ENCODE measurements at regions not wholly inside any gene's neighbourhood (a gene's known extent, or its start where the extent isn't known, plus 50 kb on each side); places are given as distances from the start of the nearest gene placed in this dataset.

DNA sequence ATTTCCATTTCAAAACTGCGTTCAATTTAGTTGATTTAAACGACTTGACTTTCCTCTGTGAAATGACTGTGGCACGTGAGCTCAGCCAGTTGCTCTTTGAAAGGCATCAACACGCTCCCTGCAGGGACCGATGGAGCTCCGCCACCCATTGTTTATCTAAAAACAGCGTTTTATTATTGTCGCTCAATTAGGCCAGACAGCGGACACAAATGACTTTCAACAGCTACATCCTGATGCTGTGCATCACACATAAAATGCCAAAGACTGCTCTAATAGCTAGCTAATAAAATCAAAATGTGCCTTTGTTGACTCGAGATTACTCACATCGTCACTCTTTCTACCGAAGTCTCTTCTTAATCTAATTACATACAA lies 332.5 kb downstream of the CD83 start:
- H3K27ac Mint-ChIP-seq = peak overlapping the region; percentile 90
- H3K27me3 Mint-ChIP-seq (ENCODE audit: low read depth) = no peaks in the 10 kb centered on the region
- DNase-seq (ENCODE audit: low spot score) = no peak
- peak overlapping the region; percentile 65 for H3K4me3 Mint-ChIP-seq
- H3K9me3 Mint-ChIP-seq = peaks cover 23% of the 10 kb centered on the region
- peaks cover 32% of the 10 kb centered on the region for H3K36me3 Mint-ChIP-seq (ENCODE audit: low read depth)
- H3K4me1 Mint-ChIP-seq (ENCODE audit: low read depth) = peaks cover 86% of the 10 kb centered on the region

DNA sequence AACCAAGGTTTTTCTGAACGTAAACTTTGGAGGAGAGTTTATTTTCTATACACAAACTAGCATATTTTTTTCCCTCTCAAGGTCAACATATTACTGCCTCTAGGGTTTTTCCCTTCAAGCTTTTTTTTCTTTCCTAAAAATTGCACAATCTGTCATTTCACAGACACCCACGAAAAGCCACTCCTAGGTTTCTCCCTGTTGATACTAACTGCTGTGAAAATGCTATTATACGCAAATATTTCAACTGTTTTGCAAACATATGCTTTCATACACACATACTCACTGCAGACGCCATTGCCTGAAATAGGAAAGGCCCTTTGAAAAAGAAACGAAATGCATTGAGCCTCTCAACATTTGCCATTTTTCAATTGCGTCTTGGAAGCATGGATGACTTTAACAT lies 333.0 kb downstream of the CD83 start:
- Mint-ChIP-seq H3K27ac (peak overlapping the region; percentile 90), H3K4me1 (ENCODE audit: low read depth) (peaks cover 86% of the 10 kb centered on the region), H3K4me3 (peak overlapping the region; percentile 65), H3K9me3 (peaks cover 23% of the 10 kb centered on the region), H3K27me3 (ENCODE audit: low read depth) (no peaks in the 10 kb centered on the region), H3K36me3 (ENCODE audit: low read depth) (peaks cover 28% of the 10 kb centered on the region)
- DNase-seq (ENCODE audit: low spot score) = no peak

DNA sequence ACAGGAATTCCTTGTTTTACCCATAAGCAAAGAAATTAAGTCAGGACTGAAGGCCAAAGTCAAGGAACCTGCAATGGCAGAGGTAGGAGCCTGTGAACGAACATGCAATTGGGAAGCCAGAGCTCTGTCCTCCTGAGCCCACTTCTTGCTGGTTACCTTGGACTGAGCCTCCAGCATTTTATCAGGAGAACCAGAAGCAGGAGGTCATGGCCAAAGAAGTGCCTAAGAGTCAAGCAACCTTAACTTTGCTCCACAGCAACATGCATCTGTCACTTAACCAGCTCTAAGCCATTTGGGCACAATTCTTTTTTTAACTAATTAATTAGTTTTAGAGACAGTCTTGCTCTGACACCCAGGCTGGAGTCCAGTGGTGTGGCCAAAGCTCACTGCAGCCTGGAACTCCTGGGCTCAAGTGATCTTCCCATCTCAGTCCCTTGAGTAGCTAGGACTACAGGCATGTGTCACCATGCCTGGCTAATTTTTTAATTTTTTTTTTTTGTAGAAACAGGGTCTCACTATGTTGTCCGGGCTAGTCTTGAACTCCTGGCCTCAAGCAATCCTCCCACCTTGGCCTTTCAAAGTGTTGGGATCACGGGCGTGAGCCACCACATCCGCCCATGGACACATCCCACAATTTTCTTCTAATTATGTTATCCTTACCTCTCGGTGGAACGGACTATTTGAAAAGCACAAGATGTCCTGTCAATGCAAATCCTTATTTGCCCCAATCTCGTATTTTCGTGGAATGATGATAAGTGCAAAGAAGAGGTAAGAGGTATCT lies 334.2 kb downstream of the CD83 start:
- peak overlapping the region; percentile 90 for H3K27ac Mint-ChIP-seq
- H3K4me1 Mint-ChIP-seq (ENCODE audit: low read depth) = peaks cover 88% of the 10 kb centered on the region
- peak overlapping the region; percentile 3 for H3K4me3 Mint-ChIP-seq
- no peaks in the 10 kb centered on the region for H3K27me3 Mint-ChIP-seq (ENCODE audit: low read depth)
- H3K9me3 Mint-ChIP-seq = peaks cover 19% of the 10 kb centered on the region
- peaks cover 26% of the 10 kb centered on the region for H3K36me3 Mint-ChIP-seq (ENCODE audit: low read depth)
- no peak for DNase-seq (ENCODE audit: low spot score)

DNA sequence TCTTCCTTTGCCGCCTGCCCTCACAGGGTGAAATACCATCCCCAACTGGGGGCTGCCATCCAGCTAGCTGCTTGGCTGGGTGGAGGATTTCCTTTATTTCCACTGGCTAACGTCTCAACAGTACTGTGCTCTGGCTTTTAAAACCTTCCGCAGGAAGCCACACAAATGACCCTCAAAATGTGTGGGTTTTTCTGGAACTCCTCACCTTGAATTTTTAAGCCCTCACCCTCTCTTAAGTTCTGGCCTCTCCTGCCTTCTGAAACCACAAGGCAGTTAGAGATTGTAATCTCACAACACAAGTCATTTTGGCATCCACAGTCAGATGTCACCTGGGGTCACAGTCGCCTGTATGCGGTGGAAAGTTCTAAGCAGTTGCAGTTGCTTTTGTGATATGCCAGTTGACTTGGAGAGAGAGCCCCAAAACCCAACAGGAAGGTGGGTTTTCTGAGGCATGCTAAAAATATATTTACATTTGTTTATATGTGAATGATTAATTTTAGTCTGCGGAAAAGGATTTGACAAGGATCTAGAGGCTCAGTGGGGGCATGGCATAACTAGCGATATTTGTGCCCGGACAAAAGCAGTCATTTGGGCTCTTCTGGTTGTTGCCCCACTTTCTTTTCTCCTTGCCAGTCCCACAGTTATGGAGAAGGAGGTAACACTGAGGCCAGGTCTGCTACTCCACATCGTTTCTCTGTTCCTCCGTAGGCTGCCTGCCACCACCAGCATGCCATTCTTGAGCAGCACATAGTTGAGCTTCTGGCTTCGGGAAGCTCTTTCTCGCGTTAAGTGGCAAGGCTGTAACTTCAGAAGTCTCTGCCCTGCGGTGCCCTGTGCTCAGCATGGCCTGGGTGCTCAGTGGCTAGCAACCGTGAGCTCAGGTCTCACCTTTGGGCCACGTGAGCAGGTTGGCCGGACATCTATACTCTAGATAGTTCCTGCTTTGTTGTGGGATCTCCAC lies 335.3 kb downstream of the CD83 start:
- Mint-ChIP-seq H3K27ac (peak overlapping the region; percentile 90), H3K36me3 (ENCODE audit: low read depth) (peaks cover 18% of the 10 kb centered on the region), H3K9me3 (peaks cover 10% of the 10 kb centered on the region), H3K4me3 (peak overlapping the region; percentile 63), H3K4me1 (ENCODE audit: low read depth) (peaks cover 84% of the 10 kb centered on the region), H3K27me3 (ENCODE audit: low read depth) (no peaks in the 10 kb centered on the region)
- DNase-seq (ENCODE audit: low spot score) = peak; percentile 88

DNA sequence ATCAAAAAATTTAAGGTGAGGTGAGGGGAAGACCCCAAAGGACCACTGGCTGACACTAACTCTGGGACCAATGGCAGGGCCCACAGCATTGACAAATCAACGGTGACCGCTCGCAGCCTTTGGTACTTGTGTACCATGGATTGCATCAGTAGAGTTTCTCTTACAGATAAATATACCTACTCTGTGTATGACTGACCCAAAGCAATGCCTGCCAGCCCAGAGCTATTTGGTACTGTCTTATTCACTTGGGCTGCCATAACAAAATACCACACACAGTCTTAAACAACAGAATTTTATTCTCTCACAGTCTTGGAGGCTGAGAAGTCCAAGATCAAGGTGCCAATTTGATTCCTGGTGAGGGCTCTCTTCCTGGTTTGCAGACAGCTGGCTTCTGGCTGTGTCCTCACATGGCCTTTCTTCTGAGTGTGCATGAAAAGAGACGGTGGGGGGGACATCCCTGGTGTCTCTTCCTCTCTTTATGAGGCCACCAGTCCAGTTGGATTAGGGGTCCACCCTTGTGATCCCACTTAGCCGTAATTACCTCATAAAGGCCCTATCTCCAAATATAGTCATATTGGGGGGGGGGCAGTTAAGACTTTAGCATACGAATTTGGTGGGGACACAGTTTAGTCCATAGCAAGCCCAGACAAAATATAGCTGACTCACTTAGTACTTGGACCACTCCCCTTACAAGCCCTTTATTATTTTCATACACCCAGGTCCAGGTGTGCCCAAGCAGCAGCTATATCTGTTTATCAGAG lies 336.3 kb downstream of the CD83 start:
- no peak for DNase-seq (ENCODE audit: low spot score)
- Mint-ChIP-seq H3K4me3 (peak overlapping the region; percentile 63), H3K36me3 (ENCODE audit: low read depth) (peaks cover 9% of the 10 kb centered on the region), H3K4me1 (ENCODE audit: low read depth) (peaks cover 75% of the 10 kb centered on the region), H3K9me3 (no peaks in the 10 kb centered on the region), H3K27ac (peak overlapping the region; percentile 90), H3K27me3 (ENCODE audit: low read depth) (no peaks in the 10 kb centered on the region)

DNA sequence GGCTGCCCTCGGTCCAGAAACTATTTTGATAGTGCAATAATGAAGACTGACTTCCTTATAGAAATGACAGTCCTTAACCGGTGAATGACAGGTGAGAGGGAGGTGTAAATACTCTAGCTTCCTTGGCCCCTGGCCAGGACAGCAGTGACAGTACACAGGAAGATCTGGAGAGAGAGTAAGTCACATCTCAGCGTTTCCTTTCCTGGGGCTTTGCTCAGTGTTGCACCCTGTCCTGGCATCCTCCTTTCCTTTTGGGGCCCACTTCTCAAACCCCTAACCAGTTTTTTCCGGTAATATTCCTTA lies 336.9 kb downstream of the CD83 start:
- peak overlapping the region; percentile 63 for H3K4me3 Mint-ChIP-seq
- DNase-seq (ENCODE audit: low spot score) = no peak
- H3K9me3 Mint-ChIP-seq = no peaks in the 10 kb centered on the region
- peaks cover 11% of the 10 kb centered on the region for H3K36me3 Mint-ChIP-seq (ENCODE audit: low read depth)
- H3K27ac Mint-ChIP-seq = peak overlapping the region; percentile 52
- H3K27me3 Mint-ChIP-seq (ENCODE audit: low read depth) = no peaks in the 10 kb centered on the region
- H3K4me1 Mint-ChIP-seq (ENCODE audit: low read depth) = peaks cover 70% of the 10 kb centered on the region

DNA sequence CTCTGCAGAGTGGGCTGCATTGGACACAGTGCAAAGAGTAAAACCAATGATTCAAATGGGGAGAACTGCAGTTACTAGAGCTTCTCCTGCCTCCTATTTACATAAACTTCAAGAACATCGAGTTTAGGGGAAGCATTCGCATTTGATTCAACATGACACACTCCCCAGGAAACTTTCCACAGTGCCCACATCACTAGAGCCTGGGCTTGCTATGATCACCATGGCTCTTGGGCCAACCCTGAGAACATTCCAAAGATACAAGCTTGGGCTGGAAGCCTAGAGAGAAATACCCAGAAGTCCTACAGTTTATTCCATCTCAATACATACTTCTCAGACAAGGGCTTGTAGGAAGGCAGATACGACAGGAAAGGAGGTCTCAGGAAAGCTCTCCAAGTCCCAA lies 337.9 kb downstream of the CD83 start:
- H3K27ac Mint-ChIP-seq = no peak overlapping the region
- peaks cover 6% of the 10 kb centered on the region for H3K9me3 Mint-ChIP-seq
- no peak overlapping the region for H3K4me3 Mint-ChIP-seq
- no peak for DNase-seq (ENCODE audit: low spot score)
- H3K4me1 Mint-ChIP-seq (ENCODE audit: low read depth) = peaks cover 67% of the 10 kb centered on the region
- H3K27me3 Mint-ChIP-seq (ENCODE audit: low read depth) = no peaks in the 10 kb centered on the region
- H3K36me3 Mint-ChIP-seq (ENCODE audit: low read depth) = peaks cover 11% of the 10 kb centered on the region

DNA sequence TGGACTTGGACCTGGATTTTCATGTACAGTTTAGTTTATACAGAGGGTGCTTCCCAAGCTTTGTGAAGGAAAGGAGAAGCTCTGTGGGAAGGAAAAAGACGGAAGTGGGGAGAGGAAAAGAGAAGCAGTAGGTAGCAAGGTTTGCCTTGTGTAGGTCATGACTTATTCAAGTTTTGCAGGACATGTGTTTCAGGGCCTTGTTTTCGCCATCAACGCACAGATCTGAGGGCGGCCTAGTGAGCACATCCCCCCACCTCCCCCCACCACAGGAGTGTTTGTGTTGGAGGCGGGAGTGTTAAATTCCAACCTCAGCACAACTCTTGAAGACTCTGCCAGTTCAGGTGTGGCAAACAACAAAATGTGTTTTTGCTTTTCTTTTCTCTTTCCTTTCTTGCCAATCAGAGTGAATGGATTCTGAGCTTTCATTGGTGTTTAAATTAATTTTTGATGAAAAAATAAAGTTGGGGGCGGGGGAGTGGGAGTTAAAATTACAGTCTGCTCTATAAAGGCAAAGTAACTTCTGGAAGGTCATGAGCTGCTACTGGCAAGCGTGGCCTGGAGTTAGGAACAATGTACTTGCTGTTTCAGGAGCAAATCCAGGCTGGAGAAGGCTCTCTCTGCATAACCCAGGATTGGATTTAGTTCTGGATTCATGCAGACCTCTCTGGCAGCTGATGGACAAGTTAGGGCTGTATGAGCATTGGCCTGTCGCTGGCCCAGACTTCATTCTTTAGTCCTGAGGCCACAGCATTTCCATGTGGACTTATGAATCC lies 338.5 kb downstream of the CD83 start:
- Mint-ChIP-seq H3K4me3 (no peak overlapping the region), H3K36me3 (ENCODE audit: low read depth) (peaks cover 11% of the 10 kb centered on the region), H3K27ac (no peak overlapping the region), H3K4me1 (ENCODE audit: low read depth) (peaks cover 64% of the 10 kb centered on the region), H3K9me3 (peaks cover 13% of the 10 kb centered on the region), H3K27me3 (ENCODE audit: low read depth) (no peaks in the 10 kb centered on the region)
- DNase-seq (ENCODE audit: low spot score) = no peak

DNA sequence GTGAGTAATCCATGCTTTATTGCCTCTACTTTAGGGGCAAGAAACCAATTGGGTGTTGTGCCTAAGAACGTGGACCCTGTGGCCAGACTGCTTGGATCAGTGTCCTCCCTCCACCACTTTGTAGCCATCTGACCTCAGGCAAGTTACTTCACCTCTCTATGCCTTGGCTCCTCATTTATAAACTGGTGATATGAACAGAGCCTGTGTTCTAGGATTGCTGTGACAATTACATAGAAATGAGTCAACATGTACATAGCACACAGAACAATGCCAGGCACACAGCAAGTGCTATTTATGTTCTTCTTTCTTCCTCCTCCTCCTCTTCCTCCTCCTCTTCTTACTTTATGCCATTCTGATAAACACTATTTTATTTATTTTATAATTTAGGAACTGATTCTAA lies 339.4 kb downstream of the CD83 start:
- no peak for DNase-seq (ENCODE audit: low spot score)
- H3K27me3 Mint-ChIP-seq (ENCODE audit: low read depth) = no peaks in the 10 kb centered on the region
- H3K4me3 Mint-ChIP-seq = no peak overlapping the region
- H3K9me3 Mint-ChIP-seq = peaks cover 19% of the 10 kb centered on the region
- peaks cover 11% of the 10 kb centered on the region for H3K36me3 Mint-ChIP-seq (ENCODE audit: low read depth)
- H3K27ac Mint-ChIP-seq = no peak overlapping the region
- peaks cover 57% of the 10 kb centered on the region for H3K4me1 Mint-ChIP-seq (ENCODE audit: low read depth)

DNA sequence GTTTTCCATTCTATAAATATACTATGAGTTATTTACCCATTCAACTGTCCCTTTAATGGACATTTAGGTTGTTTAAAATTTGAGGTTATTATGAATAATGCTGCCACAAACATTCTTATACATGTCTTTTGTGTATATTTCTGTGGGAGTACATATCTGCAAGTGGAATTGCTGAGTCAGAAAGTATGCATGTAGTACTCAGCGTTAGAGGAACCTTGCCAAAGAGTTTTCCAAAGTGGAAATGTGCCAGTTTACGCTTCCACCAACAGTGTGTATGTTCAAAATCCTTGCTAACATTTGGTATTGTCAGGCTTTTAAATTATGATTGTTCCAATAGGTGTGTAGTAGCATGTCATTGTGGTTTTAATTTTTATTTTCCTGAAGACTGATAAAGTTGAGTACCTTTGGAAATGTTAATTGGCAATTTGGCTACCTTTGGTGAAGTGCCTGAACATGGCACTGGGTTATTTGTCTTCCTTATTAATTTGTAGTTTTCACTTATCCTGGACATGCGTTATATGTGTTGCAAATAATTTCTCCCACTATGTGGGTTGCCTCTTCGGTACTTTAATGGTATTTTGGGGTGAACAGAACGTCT lies 341.2 kb downstream of the CD83 start:
- no peak for DNase-seq (ENCODE audit: low spot score)
- Mint-ChIP-seq H3K27ac (no peak overlapping the region), H3K4me3 (no peak overlapping the region), H3K36me3 (ENCODE audit: low read depth) (peaks cover 11% of the 10 kb centered on the region), H3K4me1 (ENCODE audit: low read depth) (peaks cover 41% of the 10 kb centered on the region), H3K9me3 (peaks cover 30% of the 10 kb centered on the region), H3K27me3 (ENCODE audit: low read depth) (no peaks in the 10 kb centered on the region)

DNA sequence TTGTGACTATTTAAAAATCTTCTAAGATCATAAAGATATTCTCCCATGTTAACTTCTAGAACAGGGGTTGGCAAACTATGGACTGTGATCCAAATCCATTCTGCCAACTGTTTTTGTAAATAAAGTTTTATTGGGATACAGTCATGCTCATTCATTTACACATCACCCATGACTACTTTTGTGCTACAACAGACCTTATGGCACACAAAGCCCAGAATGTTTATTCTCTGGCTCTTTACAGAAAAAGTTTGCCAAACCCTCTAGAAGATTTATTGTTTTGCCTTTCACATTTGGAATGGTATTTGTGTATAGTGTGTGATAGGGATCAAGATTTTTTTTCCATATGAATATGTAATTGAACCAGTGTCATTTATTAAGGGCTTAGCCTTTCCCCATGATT lies 341.7 kb downstream of the CD83 start:
- peaks cover 11% of the 10 kb centered on the region for H3K36me3 Mint-ChIP-seq (ENCODE audit: low read depth)
- DNase-seq (ENCODE audit: low spot score) = no peak
- peaks cover 33% of the 10 kb centered on the region for H3K9me3 Mint-ChIP-seq
- no peak overlapping the region for H3K4me3 Mint-ChIP-seq
- peaks cover 37% of the 10 kb centered on the region for H3K4me1 Mint-ChIP-seq (ENCODE audit: low read depth)
- no peak overlapping the region for H3K27ac Mint-ChIP-seq
- H3K27me3 Mint-ChIP-seq (ENCODE audit: low read depth) = no peaks in the 10 kb centered on the region

DNA sequence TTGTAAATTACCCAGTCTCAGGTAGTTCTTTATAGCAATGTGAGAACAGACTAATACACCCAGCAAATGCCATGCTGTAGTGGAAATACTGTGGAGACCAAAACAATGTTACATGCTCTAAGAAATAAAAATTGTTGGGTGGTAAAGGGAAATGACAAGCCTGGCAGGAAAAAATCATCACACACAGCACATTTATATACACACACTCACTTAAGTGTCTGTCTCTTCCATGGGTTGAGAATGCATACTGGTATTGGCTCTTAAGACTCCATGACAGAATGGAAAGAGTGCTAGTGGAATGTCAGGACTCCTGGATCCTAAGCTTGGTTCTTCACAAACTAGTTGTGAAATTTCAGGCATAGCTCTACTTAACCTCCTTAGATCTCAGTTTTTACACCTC lies 343.0 kb downstream of the CD83 start:
- Mint-ChIP-seq H3K4me3 (no peak overlapping the region), H3K27me3 (ENCODE audit: low read depth) (no peaks in the 10 kb centered on the region), H3K9me3 (peaks cover 45% of the 10 kb centered on the region), H3K36me3 (ENCODE audit: low read depth) (peaks cover 12% of the 10 kb centered on the region), H3K4me1 (ENCODE audit: low read depth) (peaks cover 26% of the 10 kb centered on the region), H3K27ac (no peak overlapping the region)
- DNase-seq (ENCODE audit: low spot score) = no peak

DNA sequence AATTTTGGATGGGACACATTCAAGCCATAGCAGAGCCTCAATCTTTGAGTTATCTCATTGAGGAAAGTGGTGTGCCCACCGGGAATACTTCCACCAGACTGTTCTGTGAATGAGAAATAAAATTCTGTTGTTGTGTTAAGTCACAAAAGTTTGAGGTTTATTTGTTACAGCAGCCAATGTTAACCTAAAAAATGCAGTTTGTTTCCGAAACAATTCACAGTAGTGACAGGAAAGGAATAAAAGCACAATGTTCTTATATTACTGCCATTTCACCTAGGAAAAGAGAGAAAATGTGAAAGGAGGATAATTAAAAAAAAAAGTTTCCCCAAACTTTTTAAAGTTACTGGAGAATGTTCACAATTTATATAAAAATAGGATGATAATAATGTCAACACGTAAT lies 344.6 kb downstream of the CD83 start:
- Mint-ChIP-seq H3K27ac (no peak overlapping the region), H3K36me3 (ENCODE audit: low read depth) (peaks cover 12% of the 10 kb centered on the region), H3K27me3 (ENCODE audit: low read depth) (no peaks in the 10 kb centered on the region), H3K4me1 (ENCODE audit: low read depth) (peaks cover 17% of the 10 kb centered on the region), H3K4me3 (no peak overlapping the region), H3K9me3 (peaks cover 54% of the 10 kb centered on the region)
- DNase-seq (ENCODE audit: low spot score) = no peak

Data from T-helper 2 cell treated with Interferon-gamma antibody and Interleukin-4, amounts not matched to agents 5 μg/mL and 100 μg/mL, for 36 hours (primary cell).